H1 (cell line): ENCODE measurements at regions not wholly inside any gene's neighbourhood (a gene's known extent, or its start where the extent isn't known, plus 50 kb on each side); places are given as distances from the start of the nearest gene placed in this dataset.

Experiments
- KDM4A ChIP-seq: IDR thresholded peaks from one replicate; pipeline ENCODE4 v1.7.1; 2012; ENCODE audit warnings: low read depth, mild to moderate bottlenecking, moderate library complexity, low read length, inconsistent platforms; ENCODE audit not compliant: severe bottlenecking

GRCh38 chr9:23254404-23255184, 571.4 kb downstream of the ELAVL2 start (continued):
- TF ChIP-seq KDM4A, result no peak
